HG02571 (cell line): ENCODE measurements at regions not wholly inside any gene's neighbourhood (a gene's known extent, or its start where the extent isn't known, plus 50 kb on each side); places are given as distances from the start of the nearest gene placed in this dataset.

ENCODE experiments used
- ATAC-seq: cut with Tn5 transposase; IDR thresholded peaks from one replicate; pipeline ENCODE4 v1.9.1; 2021; ENCODE audit warnings: mild to moderate bottlenecking, moderate library complexity; ENCODE audit not compliant: unreplicated experiment

GRCh38 chr4:176383273-176384077, 63.7 kb downstream of the SPCS3 start:
- ATAC-seq = no peak

- ATAC-seq = no peak
Observed at GRCh38 chr4:176385601-176386000, 65.8 kb downstream of the SPCS3 start.

GRCh38 chr4:176387571-176387970, 67.8 kb downstream of the SPCS3 start:
- ATAC-seq = no peak

GRCh38 chr4:176393306-176394013, 73.7 kb downstream of the SPCS3 start:
- ATAC-seq = no peak

- no peak for ATAC-seq
Observed at GRCh38 chr4:176400816-176401461, 81.2 kb downstream of the SPCS3 start.

- ATAC-seq = no peak
Observed at GRCh38 chr4:176404621-176405020, 84.9 kb downstream of the SPCS3 start.

- ATAC-seq = no peak
Observed at GRCh38 chr4:176406297-176406696, 86.5 kb downstream of the SPCS3 start.

GRCh38 chr4:176406736-176407135, 87.0 kb downstream of the SPCS3 start:
- ATAC-seq = no peak

GRCh38 chr4:176409627-176410026, 89.9 kb downstream of the SPCS3 start:
- ATAC-seq = no peak

GRCh38 chr4:176413171-176413570, 93.4 kb downstream of the SPCS3 start:
- ATAC-seq = peak; percentile 57

GRCh38 chr4:176422001-176422400, 102.2 kb downstream of the SPCS3 start:
- no peak for ATAC-seq

- ATAC-seq = no peak
Observed at GRCh38 chr4:176422511-176422910, 102.7 kb downstream of the SPCS3 start.

- ATAC-seq = no peak
Observed at GRCh38 chr4:176425035-176425434, 105.3 kb downstream of the SPCS3 start.

- ATAC-seq = no peak
Observed at GRCh38 chr4:176432811-176433540, 113.2 kb downstream of the SPCS3 start.

- ATAC-seq = no peak
Observed at GRCh38 chr4:176433983-176434382, 114.2 kb downstream of the SPCS3 start.

GRCh38 chr4:176435901-176436292, 116.1 kb downstream of the SPCS3 start:
- no peak for ATAC-seq

GRCh38 chr4:176436293-176436973, 116.7 kb downstream of the SPCS3 start:
- ATAC-seq = peak; percentile 49

GRCh38 chr4:176437756-176438155, 118.0 kb downstream of the SPCS3 start:
- no peak for ATAC-seq

GRCh38 chr4:176438401-176438800, 118.6 kb downstream of the SPCS3 start:
- no peak for ATAC-seq

GRCh38 chr4:176439611-176440010, 119.8 kb downstream of the SPCS3 start:
- ATAC-seq = no peak

GRCh38 chr4:176440698-176441097, 120.9 kb downstream of the SPCS3 start:
- no peak for ATAC-seq
